Endothelial cell of umbilical vein (primary cell): ENCODE measurements at regions not wholly inside any gene's neighbourhood (a gene's known extent, or its start where the extent isn't known, plus 50 kb on each side); places are given as distances from the start of the nearest gene placed in this dataset.
"Not testable (repeated sequence)": the region's sequence is repeated elsewhere in the genome, so short reads cannot be mapped to it uniquely, and the experiment has no call there.

Source experiments
- BruUV-seq: library from RNA; stranded (reverse); fragments of 400-500 nt; replicated peaks from 2 replicates; lab custom pipeline; 2021; lab: Mats Ljungman, UMichigan
- CTCF ChIA-PET: fragments of 300-600, 350-600 bp; sonication (Branson Sonifier 250); formaldehyde crosslinking; loops from one replicate; lab custom pipeline; 2021; ENCODE audit warnings: antibody characterized with exemption, inconsistent platforms; lab: Charles Lee
- POLR2A ChIA-PET: fragments of 300-600, 350-600 bp; sonication (Branson Sonifier 250); formaldehyde crosslinking; loops from one replicate; lab custom pipeline; 2021; ENCODE audit warnings: antibody characterized with exemption, inconsistent platforms; lab: Charles Lee
- DNase-seq: peaks from one replicate; pipeline ENCODE4 v3.0.0-alpha.2; 2011; ENCODE audit warnings: low read depth, low spot score
- FAIRE-seq: peaks from 2 replicates; lab custom pipeline; 2011; peaks lifted over from hg19 to GRCh38; lab: Jason Lieb, UNC
- H2AFZ ChIP-seq: 2 replicates; pipeline ENCODE4 v1.6.0; 2012; ENCODE audit warnings: low read depth, low read length, control low read depth, inconsistent platforms
- H3K27ac ChIP-seq: 2 replicates; pipeline ENCODE4 v1.5.1; 2011; ENCODE audit warnings: low read depth, mild to moderate bottlenecking, control low read depth, low read length, moderate library complexity; ENCODE audit not compliant: insufficient read depth
- H3K27me3 ChIP-seq, 2 experiments: 2 replicates each; pipeline versions ENCODE4 v1.6.0 to v1.6.1; 2011; ENCODE audit warnings: low read length in 2 of 2, mixed read lengths in 1 of 2; ENCODE audit not compliant: control insufficient read depth in 2 of 2, insufficient read depth in 2 of 2
- H3K36me3 ChIP-seq, 2 experiments: 2 replicates in 1 of 2; 3 replicates in 1 of 2; pipeline ENCODE4 v1.5.1; 2011; ENCODE audit warnings: low read length in 2 of 2, mild to moderate bottlenecking in 1 of 2, moderate library complexity in 1 of 2; ENCODE audit not compliant: control insufficient read depth in 2 of 2, insufficient read depth in 2 of 2; ENCODE audit errors: extremely low read depth in 1 of 2
- H3K4me1 ChIP-seq: 3 replicates; pipeline ENCODE4 v1.5.1; 2011; ENCODE audit warnings: mild to moderate bottlenecking, low read length; ENCODE audit not compliant: control insufficient read depth, insufficient read depth; ENCODE audit errors: extremely low read depth
- H3K4me2 ChIP-seq: 2 replicates; pipeline ENCODE4 v1.6.1; 2011; ENCODE audit warnings: low read length, control low read depth, mixed read lengths; ENCODE audit not compliant: insufficient read depth
- H3K4me3 ChIP-seq, 3 experiments: fragments of 200-600 bp in 1 of 3; sonication (generic), shearing (Covaris generic) in 1 of 3; replicated peaks in 1 of 3; 2 replicates each; pipeline ENCODE4 v1.5.1; 2011 to 2016; ENCODE audit warnings: control low read depth in 3 of 3, low read length in 3 of 3, mild to moderate bottlenecking in 2 of 3, inconsistent platforms in 1 of 3, low read depth in 1 of 3, moderate library complexity in 1 of 3; ENCODE audit not compliant: insufficient read depth in 1 of 3
- H3K79me2 ChIP-seq: 2 replicates; pipeline ENCODE4 v1.6.0; 2012; ENCODE audit warnings: low read length, inconsistent platforms; ENCODE audit not compliant: control insufficient read depth, insufficient read depth
- H3K9ac ChIP-seq: replicated peaks from 2 replicates; pipeline ENCODE3; 2011; ENCODE audit warnings: low read length, control low read depth; ENCODE audit not compliant: insufficient read depth; ENCODE audit errors: extremely low read depth
- H3K9me1 ChIP-seq: replicated peaks from 3 replicates; pipeline ENCODE4 v1.6.0; 2011; ENCODE audit warnings: mild to moderate bottlenecking, low read length; ENCODE audit not compliant: control insufficient read depth, insufficient read depth; ENCODE audit errors: extremely low read depth
- H3K9me3 ChIP-seq: replicated peaks from 2 replicates; pipeline ENCODE4 v1.5.1; 2012; ENCODE audit warnings: low read length, inconsistent platforms; ENCODE audit not compliant: control insufficient read depth, insufficient read depth
- H4K20me1 ChIP-seq: replicated peaks from 2 replicates; pipeline ENCODE3; 2011; ENCODE audit warnings: mild to moderate bottlenecking, low read length; ENCODE audit not compliant: control insufficient read depth, insufficient read depth; ENCODE audit errors: extremely low read depth
- EZH2 ChIP-seq: IDR thresholded peaks from 2 replicates; pipeline ENCODE4 v1.6.1; 2012; ENCODE audit warnings: borderline replicate concordance, low read depth, mild to moderate bottlenecking, moderate library complexity, low read length, inconsistent platforms; ENCODE audit not compliant: severe bottlenecking
- FOS ChIP-seq: IDR thresholded peaks from 2 replicates; pipeline ENCODE4 v1.6.1; 2011; ENCODE audit warnings: mild to moderate bottlenecking, low read length, moderate library complexity, borderline replicate concordance; ENCODE audit not compliant: insufficient read depth
- GATA2 ChIP-seq: IDR thresholded peaks from 2 replicates; pipeline ENCODE4 v1.7.0; 2011; ENCODE audit warnings: low read depth, mild to moderate bottlenecking, moderate library complexity, mixed read lengths, low read length; ENCODE audit not compliant: insufficient read length, insufficient read depth
- JUN ChIP-seq: IDR thresholded peaks from 2 replicates; pipeline ENCODE4 v1.6.1; 2011; ENCODE audit warnings: borderline replicate concordance, low read depth; ENCODE audit not compliant: insufficient read length, insufficient read depth
- MYC ChIP-seq: IDR thresholded peaks from one replicate; pipeline ENCODE4 v1.6.1; 2011; ENCODE audit warnings: mild to moderate bottlenecking, low read depth, low read length
- POLR2A ChIP-seq: IDR thresholded peaks from 2 replicates; pipeline ENCODE4 v1.6.1; 2012; ENCODE audit warnings: low read depth, mild to moderate bottlenecking, control low read depth, low read length
- POLR2AphosphoS5 ChIP-seq: IDR thresholded peaks from 2 replicates; pipeline ENCODE4 v1.6.1; 2012; ENCODE audit warnings: low read depth, mild to moderate bottlenecking, control low read depth, low read length, moderate library complexity; ENCODE audit not compliant: insufficient read depth
- dilution Hi-C: fragments of 300-500 bp; cut with MboI; formaldehyde crosslinking; loops from one replicate; pipeline ENCODE4 v1.15.0; 2019; ENCODE audit warnings: low sequenced_read_pairs; ENCODE audit not compliant: extremely low pct_ligation_motif_present
- intact Hi-C: fragments of 100-400 bp; cut with micrococcal nuclease; formaldehyde crosslinking; loops from one replicate; pipeline ENCODE4 v1.10.0; 2022
- TF ChIP-seq, protein P1 (sequence below): IDR thresholded peaks from 2 replicates; pipeline ENCODE4 v1.6.1; 2011; ENCODE audit not compliant: insufficient read depth, insufficient read length
- TF ChIP-seq, protein P2 (sequence below), 2 donors: IDR thresholded peaks; 1 replicate in 1 of 2; 2 replicates in 1 of 2; pipeline ENCODE4 v1.5.1; 2011; ENCODE audit warnings: low read length in 2 of 2, mild to moderate bottlenecking in 2 of 2, moderate library complexity in 2 of 2, control low read depth in 1 of 2, inconsistent platforms in 1 of 2, low read depth in 1 of 2; ENCODE audit not compliant: insufficient read depth in 1 of 2; ENCODE audit errors: extremely low read depth in 1 of 2

DNA sequence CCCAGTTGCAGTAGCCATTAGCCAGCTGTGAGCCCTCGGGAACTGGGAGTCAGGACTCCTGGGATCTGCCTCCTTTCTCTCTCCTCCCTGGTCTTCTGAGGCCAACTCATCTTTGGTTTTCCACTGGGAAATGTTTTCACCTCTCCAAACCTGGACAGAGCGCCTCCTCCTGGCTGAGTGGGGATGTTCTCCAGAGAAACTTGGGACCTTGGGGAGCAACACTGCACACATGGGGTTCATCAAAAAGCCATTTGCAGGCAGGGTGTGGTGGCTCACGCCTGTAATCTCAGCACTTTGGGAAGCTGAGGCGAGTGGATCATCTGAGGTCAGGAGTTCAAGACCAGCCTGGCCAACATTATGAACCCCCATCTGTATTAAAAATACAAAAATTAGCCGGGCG is 145.4 kb downstream of the NECTIN1 start:
- Histone ChIP-seq H3K4me2 (no peak overlapping the region), H3K9me1 (no peaks in the 10 kb centered on the region), H3K4me1 (peaks cover 7% of the 10 kb centered on the region), H3K27ac (no peak overlapping the region), H3K27me3 (peaks cover 0 to 5% of the 10 kb centered on the region in 2 experiments), H2AFZ (no peak overlapping the region), H3K36me3 (no peaks in the 10 kb centered on the region), H3K79me2 (no peaks in the 10 kb centered on the region), H3K9ac (no peak overlapping the region), H3K9me3 (no peaks in the 10 kb centered on the region), H3K4me3 (no peak overlapping the region), H4K20me1 (no peaks in the 10 kb centered on the region)
- DNase-seq (no peak), FAIRE-seq (no peak)
- BruUV-seq: no TSS peak
- dilution Hi-C loops (no loop called here), intact Hi-C loops (no loop called here)
- ChIA-PET CTCF (interaction anchor here (1.1 to 1.6 kb wide), 5 partner anchors 23 to 146 kb away, joined by 3 to 6 read pairs (median 4); no protein-coding TSS in a partner anchor), POLR2A (no interaction called here)
- TF ChIP-seq POLR2A (no peak), GATA2 (no peak), JUN (no peak), MYC (no peak), FOS (no peak), POLR2AphosphoS5 (no peak), EZH2 (no peak)
- TF ChIP-seq, protein P1, sequence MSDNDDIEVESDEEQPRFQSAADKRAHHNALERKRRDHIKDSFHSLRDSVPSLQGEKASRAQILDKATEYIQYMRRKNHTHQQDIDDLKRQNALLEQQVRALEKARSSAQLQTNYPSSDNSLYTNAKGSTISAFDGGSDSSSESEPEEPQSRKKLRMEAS: no peak
- TF ChIP-seq, protein P2, sequence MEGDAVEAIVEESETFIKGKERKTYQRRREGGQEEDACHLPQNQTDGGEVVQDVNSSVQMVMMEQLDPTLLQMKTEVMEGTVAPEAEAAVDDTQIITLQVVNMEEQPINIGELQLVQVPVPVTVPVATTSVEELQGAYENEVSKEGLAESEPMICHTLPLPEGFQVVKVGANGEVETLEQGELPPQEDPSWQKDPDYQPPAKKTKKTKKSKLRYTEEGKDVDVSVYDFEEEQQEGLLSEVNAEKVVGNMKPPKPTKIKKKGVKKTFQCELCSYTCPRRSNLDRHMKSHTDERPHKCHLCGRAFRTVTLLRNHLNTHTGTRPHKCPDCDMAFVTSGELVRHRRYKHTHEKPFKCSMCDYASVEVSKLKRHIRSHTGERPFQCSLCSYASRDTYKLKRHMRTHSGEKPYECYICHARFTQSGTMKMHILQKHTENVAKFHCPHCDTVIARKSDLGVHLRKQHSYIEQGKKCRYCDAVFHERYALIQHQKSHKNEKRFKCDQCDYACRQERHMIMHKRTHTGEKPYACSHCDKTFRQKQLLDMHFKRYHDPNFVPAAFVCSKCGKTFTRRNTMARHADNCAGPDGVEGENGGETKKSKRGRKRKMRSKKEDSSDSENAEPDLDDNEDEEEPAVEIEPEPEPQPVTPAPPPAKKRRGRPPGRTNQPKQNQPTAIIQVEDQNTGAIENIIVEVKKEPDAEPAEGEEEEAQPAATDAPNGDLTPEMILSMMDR (IDR thresholded peaks at IDR 0.05; ENCODE audit: extremely low read depth in 1 of 2, insufficient read depth in 1 of 2, low read depth in 1 of 2, low read length in 2 of 2): no peak

DNA sequence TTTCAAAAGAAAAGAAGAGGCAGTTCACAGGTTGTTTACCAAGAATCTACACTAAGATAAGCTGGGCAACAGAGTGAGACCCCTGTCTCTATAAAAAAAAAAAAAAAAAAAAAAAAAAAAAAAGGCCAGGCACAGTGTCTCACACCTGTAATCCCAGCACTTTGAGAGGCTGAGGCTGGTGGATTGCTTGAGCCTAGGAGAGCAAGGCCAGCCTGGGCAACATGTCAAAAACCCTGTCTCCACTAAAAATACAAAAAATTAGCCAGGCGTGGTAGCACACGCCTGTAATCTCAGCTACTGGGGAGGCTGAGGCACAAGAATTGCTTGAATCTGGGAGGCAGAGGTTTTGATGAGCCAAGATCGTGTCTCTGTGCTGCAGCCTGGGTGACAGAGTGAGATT is 147.6 kb downstream of the NECTIN1 start:
- BruUV-seq, dilution Hi-C loops: not testable (repeated sequence)

More for the DNA sequence above, 147.6 kb downstream of the NECTIN1 start:
- H2AFZ ChIP-seq, H3K4me2 ChIP-seq, H3K36me3 ChIP-seq, H3K79me2 ChIP-seq, H3K4me3 ChIP-seq, H3K9ac ChIP-seq, H3K9me1 ChIP-seq, H4K20me1 ChIP-seq, H3K9me3 ChIP-seq, H3K4me1 ChIP-seq, intact Hi-C loops, H3K27me3 ChIP-seq, H3K27ac ChIP-seq, FAIRE-seq, DNase-seq: not testable (repeated sequence)
- POLR2A ChIA-PET: interaction anchor here (0.7 kb wide), 1 partner anchor 181 kb away, joined by 3 read pairs; no protein-coding TSS in a partner anchor
- CTCF ChIA-PET: interaction anchor here (1.4 kb wide), 1 partner anchor 47 kb away, joined by 5 read pairs; no protein-coding TSS in a partner anchor
